ENCODE measurements at regions not wholly inside any gene's neighbourhood (a gene's known extent, or its start where the extent isn't known, plus 50 kb on each side); places are given as distances from the start of the nearest gene placed in this dataset.

GRCh38 chr5:91271999-91272398, 111.1 kb downstream of the ARRDC3 start:
- Histone ChIP-seq H3K4me2 (ENCODE audit: insufficient read depth, low read length) (no peak overlapping the region), H3K27ac (ENCODE audit: low read depth, low read length) (no peak overlapping the region)

GRCh38 chr5:91269198-91269597, 113.9 kb downstream of the ARRDC3 start:
- Histone ChIP-seq H3K27ac (ENCODE audit: low read depth, low read length) (no peak overlapping the region), H3K27me3 (ENCODE audit: insufficient read depth, low read length) (no peaks in the 10 kb centered on the region), H4K20me1 (ENCODE audit: insufficient read depth, low read length) (no peaks in the 10 kb centered on the region), H3K79me2 (ENCODE audit: insufficient read depth, low read length) (no peaks in the 10 kb centered on the region), H3K4me1 (ENCODE audit: insufficient read depth, low read length) (peaks cover 9% of the 10 kb centered on the region), H3K4me3 (ENCODE audit: insufficient read depth, low read length) (no peak overlapping the region), H3K9me3 (ENCODE audit: low read depth, low read length) (no peaks in the 10 kb centered on the region), H2AFZ (ENCODE audit: low read length) (no peak overlapping the region), H3K4me2 (ENCODE audit: insufficient read depth, low read length) (no peak overlapping the region), H3K36me3 (ENCODE audit: insufficient read depth, low read length) (no peaks in the 10 kb centered on the region)
- TF ChIP-seq CTCF (IDR thresholded peaks at IDR 0.05; ENCODE audit: extremely low read depth, low read depth, low read length) = no peak
- no peak for DNase-seq (ENCODE audit: insufficient read length, low spot score, missing footprints)

More at GRCh38 chr5:91271999-91272398, 111.1 kb downstream of the ARRDC3 start:
- H2AFZ ChIP-seq (ENCODE audit: low read length) = no peak overlapping the region
- no peak for TF ChIP-seq CTCF (IDR thresholded peaks at IDR 0.05; ENCODE audit: extremely low read depth, low read depth, low read length)
- DNase-seq (ENCODE audit: insufficient read length, low spot score, missing footprints) = no peak
- H3K36me3 ChIP-seq (ENCODE audit: insufficient read depth, low read length) = no peaks in the 10 kb centered on the region
- no peaks in the 10 kb centered on the region for H4K20me1 ChIP-seq (ENCODE audit: insufficient read depth, low read length)
- H3K9me3 ChIP-seq (ENCODE audit: low read depth, low read length) = no peaks in the 10 kb centered on the region
- no peaks in the 10 kb centered on the region for H3K79me2 ChIP-seq (ENCODE audit: insufficient read depth, low read length)
- H3K4me1 ChIP-seq (ENCODE audit: insufficient read depth, low read length) = no peaks in the 10 kb centered on the region
- H3K4me3 ChIP-seq (ENCODE audit: insufficient read depth, low read length) = no peak overlapping the region
- H3K27me3 ChIP-seq (ENCODE audit: insufficient read depth, low read length) = no peaks in the 10 kb centered on the region

- no peak overlapping the region for H3K4me3 ChIP-seq (ENCODE audit: insufficient read depth, low read length)
- H3K27ac ChIP-seq (ENCODE audit: low read depth, low read length) = no peak overlapping the region
Observed at GRCh38 chr5:91266184-91266705, 116.9 kb downstream of the ARRDC3 start.

More at GRCh38 chr5:91266184-91266705, 116.9 kb downstream of the ARRDC3 start:
- Histone ChIP-seq H3K79me2 (ENCODE audit: insufficient read depth, low read length) (no peaks in the 10 kb centered on the region), H3K27me3 (ENCODE audit: insufficient read depth, low read length) (no peaks in the 10 kb centered on the region), H3K9me3 (ENCODE audit: low read depth, low read length) (no peaks in the 10 kb centered on the region), H3K36me3 (ENCODE audit: insufficient read depth, low read length) (no peaks in the 10 kb centered on the region), H4K20me1 (ENCODE audit: insufficient read depth, low read length) (no peaks in the 10 kb centered on the region), H3K4me2 (ENCODE audit: insufficient read depth, low read length) (peak overlapping the region; percentile 42), H2AFZ (ENCODE audit: low read length) (no peak overlapping the region), H3K4me1 (ENCODE audit: insufficient read depth, low read length) (peaks cover 9% of the 10 kb centered on the region)
- DNase-seq (ENCODE audit: insufficient read length, low spot score, missing footprints) = peak; percentile 78
- TF ChIP-seq CTCF (IDR thresholded peaks at IDR 0.05; ENCODE audit: extremely low read depth, low read depth, low read length) = no peak
